C4-2B (cell line): ENCODE measurements at regions not wholly inside any gene's neighbourhood (a gene's known extent, or its start where the extent isn't known, plus 50 kb on each side); places are given as distances from the start of the nearest gene placed in this dataset.

Source experiments
- ZFX ChIP-seq: fragments of 450-650 bp; IDR thresholded peaks from 2 replicates; pipeline ENCODE4 v1.6.1; 2017
- TF ChIP-seq, protein P1 (sequence below): fragments of 450-650 bp; conservative IDR thresholded peaks from 2 replicates; pipeline ENCODE4 v1.5.1; 2017; ENCODE audit warnings: mild to moderate bottlenecking

DNA sequence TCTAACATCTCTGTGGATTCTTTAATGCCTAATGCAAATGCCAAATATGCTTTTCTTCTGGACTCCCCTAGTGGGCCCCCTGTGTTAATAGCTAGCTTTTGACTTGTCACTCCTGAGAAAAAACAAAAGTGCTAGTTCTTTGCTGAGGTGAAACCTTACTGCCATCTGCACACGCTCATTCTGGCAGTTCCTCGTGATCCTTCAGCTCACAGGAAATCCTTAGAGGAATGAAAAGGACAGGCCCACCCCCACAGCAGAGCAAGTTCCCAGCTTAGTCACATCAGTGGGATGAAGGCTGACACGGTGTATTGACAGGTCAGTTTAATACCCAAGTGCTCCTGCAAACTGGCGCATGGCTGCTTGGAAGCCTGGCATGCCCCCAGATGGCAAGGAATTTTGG lies 165.1 kb upstream of the ATP2B1 start:
- TF ChIP-seq, protein P1, sequence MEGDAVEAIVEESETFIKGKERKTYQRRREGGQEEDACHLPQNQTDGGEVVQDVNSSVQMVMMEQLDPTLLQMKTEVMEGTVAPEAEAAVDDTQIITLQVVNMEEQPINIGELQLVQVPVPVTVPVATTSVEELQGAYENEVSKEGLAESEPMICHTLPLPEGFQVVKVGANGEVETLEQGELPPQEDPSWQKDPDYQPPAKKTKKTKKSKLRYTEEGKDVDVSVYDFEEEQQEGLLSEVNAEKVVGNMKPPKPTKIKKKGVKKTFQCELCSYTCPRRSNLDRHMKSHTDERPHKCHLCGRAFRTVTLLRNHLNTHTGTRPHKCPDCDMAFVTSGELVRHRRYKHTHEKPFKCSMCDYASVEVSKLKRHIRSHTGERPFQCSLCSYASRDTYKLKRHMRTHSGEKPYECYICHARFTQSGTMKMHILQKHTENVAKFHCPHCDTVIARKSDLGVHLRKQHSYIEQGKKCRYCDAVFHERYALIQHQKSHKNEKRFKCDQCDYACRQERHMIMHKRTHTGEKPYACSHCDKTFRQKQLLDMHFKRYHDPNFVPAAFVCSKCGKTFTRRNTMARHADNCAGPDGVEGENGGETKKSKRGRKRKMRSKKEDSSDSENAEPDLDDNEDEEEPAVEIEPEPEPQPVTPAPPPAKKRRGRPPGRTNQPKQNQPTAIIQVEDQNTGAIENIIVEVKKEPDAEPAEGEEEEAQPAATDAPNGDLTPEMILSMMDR, result no peak
- TF ChIP-seq ZFX, result no peak
